ENCODE measurements at regions not wholly inside any gene's neighbourhood (a gene's known extent, or its start where the extent isn't known, plus 50 kb on each side); places are given as distances from the start of the nearest gene placed in this dataset.

- peak overlapping the region; percentile 35 for H3K4me2 ChIP-seq (ENCODE audit: insufficient read depth, low read length)
- TF ChIP-seq FOS (IDR thresholded peaks at IDR 0.05; ENCODE audit: borderline replicate concordance, insufficient read depth, low read length) (no peak), MAX (IDR thresholded peaks at IDR 0.05; ENCODE audit: insufficient read depth, insufficient read length) (no peak), CTCF (IDR thresholded peaks at IDR 0.05; ENCODE audit: extremely low read depth in 1 of 2, insufficient read depth in 1 of 2, low read depth in 1 of 2, low read length in 2 of 2) (no peak), MYC (IDR thresholded peaks at IDR 0.05; ENCODE audit: low read depth, low read length) (no peak), JUN (IDR thresholded peaks at IDR 0.05; ENCODE audit: borderline replicate concordance, insufficient read depth, insufficient read length, low read depth) (no peak), GATA2 (IDR thresholded peaks at IDR 0.05; ENCODE audit: insufficient read depth, insufficient read length, low read depth, low read length) (no peak), POLR2AphosphoS5 (IDR thresholded peaks at IDR 0.05; ENCODE audit: insufficient read depth, low read depth, low read length) (no peak), EZH2 (IDR thresholded peaks at IDR 0.05; ENCODE audit: borderline replicate concordance, low read depth, low read length, severe bottlenecking) (no peak), POLR2A (IDR thresholded peaks at IDR 0.05; ENCODE audit: low read depth, low read length) (no peak)
- no peaks in the 10 kb centered on the region for H3K9me3 ChIP-seq (replicated peaks; ENCODE audit: control insufficient read depth, insufficient read depth, low read length)
- dilution Hi-C loops (cut with MboI; ENCODE audit: extremely low pct_ligation_motif_present, low sequenced_read_pairs), result no loop called here
- DNase-seq (ENCODE audit: low read depth, low spot score) (no peak), FAIRE-seq (no peak)
- H3K79me2 ChIP-seq (ENCODE audit: control insufficient read depth, insufficient read depth, low read length), result no peaks in the 10 kb centered on the region
- no TSS peak for BruUV-seq (replicated peaks)
- peak overlapping the region; percentile 99 for H3K27ac ChIP-seq (ENCODE audit: insufficient read depth, low read depth, low read length)
- no peaks in the 10 kb centered on the region for H3K9me1 ChIP-seq (replicated peaks; ENCODE audit: control insufficient read depth, extremely low read depth, insufficient read depth, low read length)
- H4K20me1 ChIP-seq (replicated peaks; ENCODE audit: control insufficient read depth, extremely low read depth, insufficient read depth, low read length), result no peaks in the 10 kb centered on the region
- ChIA-PET CTCF (interaction anchor here (0.7 to 3.5 kb wide), 6 partner anchors 9 to 422 kb away, joined by 3 to 21 read pairs (median 7); no protein-coding TSS in a partner anchor), POLR2A (interaction anchor here (0.6 to 1.1 kb wide), 3 partner anchors 136 to 666 kb away, joined by 3 to 4 read pairs (median 4); no protein-coding TSS in a partner anchor)
- no peak overlapping the region for H2AFZ ChIP-seq (ENCODE audit: low read depth, low read length)
- peaks cover 48% of the 10 kb centered on the region for H3K4me1 ChIP-seq (ENCODE audit: control insufficient read depth, extremely low read depth, insufficient read depth, low read length)
- peak overlapping the region; percentile 78 for H3K9ac ChIP-seq (replicated peaks; ENCODE audit: extremely low read depth, insufficient read depth, low read length)
- intact Hi-C loops (cut with micrococcal nuclease), result loop anchor here (1.0 to 5.0 kb wide), 6 partner anchors 421 to 1743 kb away; no protein-coding TSS in a partner anchor
- H3K27me3 ChIP-seq (ENCODE audit: control insufficient read depth in 2 of 2, insufficient read depth in 2 of 2, low read length in 2 of 2), result no peaks in the 10 kb centered on the region
- no peak overlapping the region for H3K4me3 ChIP-seq (replicated peaks in 1 of 3; ENCODE audit: insufficient read depth in 1 of 3, low read depth in 1 of 3, low read length in 3 of 3)
- H3K36me3 ChIP-seq (ENCODE audit: control insufficient read depth in 2 of 2, extremely low read depth in 1 of 2, insufficient read depth in 2 of 2, low read length in 2 of 2), result no peaks in the 10 kb centered on the region
Observed at GRCh38 chr5:125413496-125414274, 667.2 kb upstream of the ZNF608 start.

Measured in endothelial cell of umbilical vein (primary cell).